HepG2 (cell line): ENCODE measurements at regions not wholly inside any gene's neighbourhood (a gene's known extent, or its start where the extent isn't known, plus 50 kb on each side); places are given as distances from the start of the nearest gene placed in this dataset.

Experiments
- ATAC-seq: fragments of 200-7000 bp; cut with Tn5 transposase; 3 replicates; pipeline ENCODE4 v1.9.1; 2020; ENCODE audit warnings: mild to moderate bottlenecking, moderate library complexity
- BruUV-seq: library from RNA; stranded (reverse); fragments of 400-500 nt; replicated peaks from 2 replicates; lab custom pipeline; 2021; lab: Mats Ljungman, UMichigan
- CTCF ChIA-PET: fragments of 300-600 bp; formaldehyde crosslinking; extraction: SDS; loops from one replicate; lab custom pipeline; 2021; ENCODE audit warnings: low total read pairs, inconsistent platforms, low intra/inter-chr PET ratio; lab: Yijun Ruan, JAX
- POLR2A ChIA-PET: fragments of 350-600 bp; sonication (Branson Sonifier 250); formaldehyde crosslinking; loops from one replicate; lab custom pipeline; 2020; ENCODE audit warnings: antibody characterized with exemption, inconsistent platforms; lab: Yijun Ruan, JAX
- DNase-seq: peaks from one replicate; pipeline ENCODE4 v3.0.0-alpha.2; 2015; ENCODE audit warnings: low spot score
- FAIRE-seq: peaks from 3 replicates; lab custom pipeline; 2011; peaks lifted over from hg19 to GRCh38; lab: Jason Lieb, UNC
- H2AFZ ChIP-seq: one replicate; pipeline ENCODE4 v1.6.1; 2011; ENCODE audit warnings: low read length, inconsistent platforms
- H3K27ac ChIP-seq: fragments of 300-600 bp; 3 replicates; pipeline ENCODE4 v1.8.0; 2011; ENCODE audit warnings: mixed run types, mild to moderate bottlenecking, mixed read lengths, low read length, inconsistent platforms; ENCODE audit not compliant: insufficient read depth; ENCODE audit errors: extremely low read length
- H3K27me3 ChIP-seq, 2 experiments: fragments of 200-600 bp in 1 of 2; 2 replicates in 1 of 2; 3 replicates in 1 of 2; pipeline versions ENCODE4 v1.6.0 to v1.8.0; 2011; ENCODE audit warnings: low read length in 2 of 2, mild to moderate bottlenecking in 2 of 2, moderate library complexity in 2 of 2, inconsistent platforms in 1 of 2; ENCODE audit not compliant: insufficient read depth in 2 of 2, control insufficient read depth in 1 of 2
- H3K36me3 ChIP-seq, 2 experiments: fragments of 200-600 bp in 1 of 2; replicated peaks in 1 of 2; 2 replicates in 1 of 2; 3 replicates in 1 of 2; pipeline versions ENCODE4 v1.5.1 to v1.8.0; 2011; ENCODE audit warnings: low read length in 2 of 2, inconsistent platforms in 1 of 2; ENCODE audit not compliant: insufficient read depth in 2 of 2, control insufficient read depth in 1 of 2
- H3K4me1 ChIP-seq: 2 replicates; pipeline ENCODE4 v1.5.1; 2012; ENCODE audit warnings: low read length, inconsistent platforms; ENCODE audit not compliant: insufficient read depth
- H3K4me2 ChIP-seq: 2 replicates; pipeline ENCODE4 v1.6.0; 2011; ENCODE audit warnings: low read depth, low read length, inconsistent platforms
- H3K4me3 ChIP-seq, 3 experiments: fragments of 200-600 bp in 1 of 3; sonication (generic), shearing (Covaris generic) in 1 of 3; replicated peaks in 1 of 3; 2 replicates each; pipeline ENCODE4 v1.5.1; 2011 to 2016; ENCODE audit warnings: low read length in 3 of 3, inconsistent platforms in 2 of 3, low read depth in 2 of 3, mild to moderate bottlenecking in 2 of 3, control low read depth in 1 of 3, mixed read lengths in 1 of 3; ENCODE audit not compliant: insufficient read depth in 1 of 3
- H3K79me2 ChIP-seq: one replicate; pipeline ENCODE4 v1.6.1; 2011; ENCODE audit warnings: low read length, inconsistent platforms; ENCODE audit not compliant: insufficient read depth
- H3K9ac ChIP-seq: 2 replicates; pipeline ENCODE4 v1.6.0; 2011; ENCODE audit warnings: mild to moderate bottlenecking, low read depth, low read length, inconsistent platforms; ENCODE audit not compliant: insufficient read depth
- H3K9me3 ChIP-seq: 2 replicates; pipeline ENCODE4 v1.5.1; 2012; ENCODE audit warnings: mild to moderate bottlenecking, low read length
- H4K20me1 ChIP-seq: 2 replicates; pipeline ENCODE4 v1.6.0; 2011; ENCODE audit warnings: inconsistent platforms, mild to moderate bottlenecking, low read length, moderate library complexity; ENCODE audit not compliant: insufficient read depth
- ARNT ChIP-seq: fragments of 450-650 bp; IDR thresholded peaks from 2 replicates; pipeline ENCODE4 v1.6.1; 2017
- DMAP1 ChIP-seq: IDR thresholded peaks from 2 replicates; pipeline ENCODE4 v1.6.1; 2016
- GMEB2 ChIP-seq: IDR thresholded peaks from 2 replicates; pipeline ENCODE4 v1.6.1; 2016; ENCODE audit warnings: missing biosample characterization, missing genetic modification reagents, low read depth
- HMG20B ChIP-seq: conservative IDR thresholded peaks from 2 replicates; pipeline ENCODE4 v1.6.1; 2016; ENCODE audit warnings: missing genetic modification reagents, missing compliant biosample characterization
- HOXA7 ChIP-seq: sonication (generic); formaldehyde crosslinking; IDR thresholded peaks from 2 replicates; pipeline ENCODE4 v1.8.1; 2022; ENCODE audit warnings: mild to moderate bottlenecking, missing genetic modification reagents, moderate library complexity
- LCORL ChIP-seq, 2 experiments: fragments of 450-650 bp in 1 of 2; sonication (generic) in 1 of 2; formaldehyde crosslinking in 1 of 2; IDR thresholded peaks; 2 replicates each; pipeline versions ENCODE4 v1.5.0 to v1.6.1; 2017 to 2020; ENCODE audit warnings: antibody characterized with exemption in 1 of 2, missing genetic modification reagents in 1 of 2
- MTA1 ChIP-seq: sonication (generic); formaldehyde crosslinking; IDR thresholded peaks from 2 replicates; pipeline ENCODE4 v1.4.0; 2020; ENCODE audit warnings: missing genetic modification reagents, mild to moderate bottlenecking, borderline replicate concordance
- REPIN1 ChIP-seq: sonication (generic); formaldehyde crosslinking; IDR thresholded peaks from 2 replicates; pipeline ENCODE4 v1.8.0; 2022; ENCODE audit warnings: missing genetic modification reagents, low read depth, mild to moderate bottlenecking, borderline replicate concordance
- REST ChIP-seq, 2 experiments: IDR thresholded peaks; 2 replicates each; pipeline ENCODE4 v1.6.1; 2011 to 2012; ENCODE audit warnings: low read length in 2 of 2, borderline replicate concordance in 1 of 2, low read depth in 1 of 2, mild to moderate bottlenecking in 1 of 2, moderate library complexity in 1 of 2
- ZBTB46 ChIP-seq: sonication (generic); formaldehyde crosslinking; IDR thresholded peaks from 2 replicates; pipeline ENCODE4 v1.4.0; 2020; ENCODE audit warnings: mild to moderate bottlenecking, missing genetic modification reagents, borderline replicate concordance
- ZBTB7B ChIP-seq: sonication (generic); formaldehyde crosslinking; IDR thresholded peaks from 2 replicates; pipeline ENCODE4 v1.4.0; 2020; ENCODE audit warnings: missing genetic modification reagents
- ZFX ChIP-seq: sonication (generic); formaldehyde crosslinking; IDR thresholded peaks from 2 replicates; pipeline ENCODE4 v1.4.0; 2020; ENCODE audit warnings: mild to moderate bottlenecking, low read depth, missing genetic modification reagents, moderate library complexity
- ZMYM2 ChIP-seq: sonication (generic); formaldehyde crosslinking; IDR thresholded peaks from 2 replicates; pipeline ENCODE4 v1.8.0; 2022; ENCODE audit warnings: mild to moderate bottlenecking, missing genetic modification reagents
- ZNF724P ChIP-seq: sonication (generic); formaldehyde crosslinking; IDR thresholded peaks from 2 replicates; pipeline ENCODE4 v1.8.0; 2022; ENCODE audit warnings: missing genetic modification reagents, borderline replicate concordance
- WGBS: methylation state at CpG from one replicate; pipeline ENCODE4 v1.1.6; 2017; ENCODE audit warnings: low lambda C conversion rate; 5-methylcytosine and 5-hydroxymethylcytosine counted together
- in situ Hi-C: cut with HindIII; loops from 2 replicates; pipeline ENCODE4 v1.10.0; 2017; ENCODE audit warnings: low pct_unique_long_range_greater_than_20kb; ENCODE audit not compliant: extremely low pct_ligation_motif_present
- intact Hi-C: fragments of 100-400 bp; cut with micrococcal nuclease; formaldehyde crosslinking; loops from one replicate; pipeline ENCODE4 v1.10.0; 2022; ENCODE audit not compliant: unreplicated experiment
- TF ChIP-seq, protein P1 (sequence below): sonication (generic); formaldehyde crosslinking; IDR thresholded peaks from 2 replicates; pipeline ENCODE4 v1.8.1; 2023; ENCODE audit warnings: mild to moderate bottlenecking, missing genetic modification reagents, borderline replicate concordance

DNA sequence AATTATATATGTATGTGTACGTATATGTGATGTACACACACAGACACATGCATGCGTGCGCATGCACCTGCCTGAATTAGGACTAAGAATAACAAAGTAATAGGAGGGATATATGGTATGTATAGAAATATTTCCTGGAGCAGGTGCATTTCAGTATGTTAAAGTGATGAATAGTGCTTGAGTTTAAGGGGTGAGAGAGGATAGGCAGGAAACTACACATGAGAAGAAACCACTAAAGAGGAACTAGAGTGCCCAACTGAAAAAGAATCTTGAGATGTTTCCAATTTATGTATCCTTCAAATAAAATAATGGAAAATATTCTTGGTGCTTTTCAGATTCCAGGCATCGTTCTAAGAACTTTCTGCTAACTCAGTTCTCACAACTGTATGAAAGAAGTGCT, 52.6 kb upstream of the UNC5C start (continued):
- TF ChIP-seq REST (IDR thresholded peaks at IDR 0.05; ENCODE audit: borderline replicate concordance in 1 of 2, low read depth in 1 of 2, low read length in 2 of 2) (no peak), ZBTB7B (CRISPR knock-in tag) (no peak), ARNT (no peak), ZFX (CRISPR knock-in tag) (no peak)

DNA sequence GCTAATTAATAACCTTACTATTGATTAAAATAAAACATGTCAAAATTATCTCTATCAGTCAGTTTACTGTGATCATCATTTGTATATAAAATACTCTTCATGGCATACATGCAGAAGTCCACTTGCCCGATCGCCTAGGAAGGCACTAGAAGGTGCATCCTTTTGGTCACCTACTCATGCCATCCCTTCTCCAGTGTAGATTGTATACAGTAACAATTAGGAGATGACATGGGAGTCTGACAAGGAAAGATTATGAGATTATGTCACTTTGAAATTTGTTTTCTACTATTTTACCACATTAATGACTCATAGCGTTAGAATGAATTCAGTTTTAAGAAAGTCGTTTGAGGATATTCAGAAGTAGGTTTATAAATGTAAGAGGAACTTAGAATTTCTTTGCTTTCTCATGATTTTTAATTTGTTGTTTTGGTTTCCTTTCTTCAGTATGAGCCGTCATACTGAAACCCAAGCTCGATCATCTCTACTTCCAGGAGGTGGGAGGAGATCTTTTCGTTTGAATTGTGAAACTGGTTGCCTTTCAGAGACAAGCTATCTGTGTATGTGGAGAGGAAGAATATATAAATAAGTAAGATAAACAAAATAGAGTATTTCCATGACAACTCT, 51.1 kb upstream of the UNC5C start:
- CTCF ChIA-PET, result no interaction called here
- Histone ChIP-seq H4K20me1 (no peaks in the 10 kb centered on the region), H3K4me2 (no peak overlapping the region), H3K4me1 (no peaks in the 10 kb centered on the region), H3K79me2 (no peaks in the 10 kb centered on the region), H3K9me3 (no peaks in the 10 kb centered on the region), H3K27me3 (no peaks in the 10 kb centered on the region), H3K9ac (no peak overlapping the region), H3K27ac (no peak overlapping the region), H2AFZ (no peak overlapping the region), H3K36me3 (no peaks in the 10 kb centered on the region), H3K4me3 (no peak overlapping the region)
- DNase-seq, result no peak
- 7% methylated on average over 7 of the region's 7 CpGs for WGBS
- no TSS peak for BruUV-seq
- intact Hi-C loops, result no loop called here
- no peak for ATAC-seq
- in situ Hi-C loops, result no loop called here
- POLR2A ChIA-PET, result no interaction called here
- FAIRE-seq, result no peak
- no peak for TF ChIP-seq GMEB2 (CRISPR knock-in tag)
- no peak for TF ChIP-seq MTA1
- TF ChIP-seq HMG20B (CRISPR knock-in tag), result no peak
- no peak for TF ChIP-seq ZBTB46 (CRISPR knock-in tag)
- TF ChIP-seq, protein P1, sequence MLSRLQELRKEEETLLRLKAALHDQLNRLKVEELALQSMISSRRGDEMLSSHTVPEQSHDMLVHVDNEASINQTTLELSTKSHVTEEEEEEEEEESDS (CRISPR knock-in tag), result no peak
- no peak for TF ChIP-seq LCORL (IDR thresholded peaks at IDR 0.05)
- no peak for TF ChIP-seq LCORL (CRISPR knock-in tag; IDR thresholded peaks at IDR 0.05)
- TF ChIP-seq ZMYM2 (CRISPR knock-in tag), result no peak
- no peak for TF ChIP-seq ZNF724P (CRISPR knock-in tag)
- TF ChIP-seq REPIN1 (CRISPR knock-in tag), result no peak
- no peak for TF ChIP-seq HOXA7 (CRISPR knock-in tag)
- TF ChIP-seq DMAP1 (CRISPR knock-in tag), result no peak
- no peak for TF ChIP-seq ARNT
